ENCODE measurements at regions not wholly inside any gene's neighbourhood (a gene's known extent, or its start where the extent isn't known, plus 50 kb on each side); places are given as distances from the start of the nearest gene placed in this dataset.
"Not testable (repeated sequence)": the region's sequence is repeated elsewhere in the genome, so short reads cannot be mapped to it uniquely, and the experiment has no call there.

DNA sequence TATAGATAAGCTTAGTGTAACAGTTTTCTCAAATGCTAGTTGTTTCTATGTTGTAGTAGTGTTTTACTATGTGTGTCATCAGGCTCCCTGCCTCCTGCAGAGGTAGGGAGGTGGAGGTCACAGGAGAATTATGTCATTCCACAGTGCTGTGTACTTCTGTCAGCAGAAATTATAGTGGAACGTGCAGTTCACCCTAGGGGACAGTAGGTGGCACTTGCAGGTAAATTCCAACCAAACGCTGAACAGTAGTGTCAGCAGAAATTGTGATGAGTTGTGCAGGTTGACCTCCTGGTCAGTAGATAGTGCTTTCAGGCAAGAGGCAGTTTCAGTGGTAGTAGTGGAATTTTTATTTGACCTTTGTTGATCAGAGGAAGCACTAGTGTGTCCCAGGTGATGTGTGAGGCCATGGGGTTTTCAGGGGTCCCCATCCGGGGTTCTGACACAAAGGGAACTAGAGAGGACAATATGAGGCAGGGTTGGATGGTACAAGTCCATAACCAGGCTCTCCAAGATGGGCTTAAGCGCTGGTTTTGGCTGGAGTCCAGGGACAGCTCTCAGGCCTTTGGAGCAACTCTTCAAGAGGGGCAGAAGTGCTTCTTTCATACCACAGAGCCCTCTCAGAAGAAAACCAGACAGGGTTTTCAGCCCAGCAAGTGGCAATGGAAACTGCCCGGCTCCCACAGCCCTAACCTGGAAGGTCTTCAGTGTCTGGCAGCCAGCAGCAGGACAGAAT lies 402.9 kb downstream of the CYLC2 start:
- DNase-seq (ENCODE audit: low read depth) = no peak

DNA sequence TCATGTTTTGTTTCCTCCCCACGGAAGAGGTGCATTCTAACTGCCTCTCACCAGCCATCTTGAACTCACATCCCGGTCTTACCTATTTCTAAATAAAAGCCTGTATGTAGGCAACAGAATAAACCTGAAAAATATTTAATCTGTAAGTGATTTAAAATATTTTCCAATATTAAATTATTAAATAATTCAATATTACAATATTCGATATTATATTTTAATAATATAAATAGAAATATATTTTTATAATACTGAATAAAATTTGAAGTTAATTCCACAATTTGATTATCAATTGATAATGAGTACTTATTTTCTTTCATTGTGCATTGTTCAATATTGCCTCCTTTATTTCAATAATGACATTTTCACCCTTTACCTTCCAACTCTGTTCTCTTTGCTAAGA lies 404.4 kb downstream of the CYLC2 start:
- DNase-seq (ENCODE audit: low read depth) = no peak

DNA sequence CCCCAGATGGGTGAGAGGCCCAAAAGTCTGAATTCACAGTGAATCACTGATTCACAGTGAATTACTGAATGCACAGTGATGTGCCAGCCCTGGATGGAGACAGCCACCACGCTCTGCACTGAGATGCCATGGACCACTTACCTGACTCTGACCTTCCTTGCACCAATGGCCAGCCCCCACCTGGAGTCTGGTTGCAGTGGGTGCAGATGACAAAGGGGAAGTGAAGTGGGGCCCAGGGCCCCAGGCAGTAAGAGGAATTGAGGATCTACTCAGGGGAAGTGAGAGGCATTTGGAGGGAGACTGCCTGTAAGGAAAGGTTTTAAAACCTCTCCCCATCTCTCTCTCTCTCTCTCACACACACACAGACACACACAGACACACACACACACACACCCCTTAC lies 412.1 kb downstream of the CYLC2 start:
- no peak for DNase-seq (ENCODE audit: low read depth)

DNA sequence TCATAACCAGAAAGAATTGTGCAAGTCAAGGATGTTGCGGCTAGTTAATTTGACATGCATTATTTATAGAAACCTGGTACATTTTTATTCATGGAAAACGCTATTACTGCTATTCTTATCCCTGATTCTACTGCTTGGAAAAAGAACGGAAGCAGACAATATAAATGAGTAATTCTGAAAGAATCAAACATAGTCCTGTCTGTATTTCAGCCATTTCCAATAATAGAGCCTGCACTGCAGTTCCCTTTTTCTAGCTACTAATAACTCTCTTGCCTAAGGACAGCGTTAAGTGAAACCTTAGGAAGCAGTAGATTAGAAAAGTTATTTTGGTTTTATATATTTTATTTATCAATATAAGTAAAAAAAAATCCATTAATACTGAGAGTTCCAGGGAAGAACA lies 414.9 kb downstream of the CYLC2 start:
- no peak for DNase-seq (ENCODE audit: low read depth)

DNA sequence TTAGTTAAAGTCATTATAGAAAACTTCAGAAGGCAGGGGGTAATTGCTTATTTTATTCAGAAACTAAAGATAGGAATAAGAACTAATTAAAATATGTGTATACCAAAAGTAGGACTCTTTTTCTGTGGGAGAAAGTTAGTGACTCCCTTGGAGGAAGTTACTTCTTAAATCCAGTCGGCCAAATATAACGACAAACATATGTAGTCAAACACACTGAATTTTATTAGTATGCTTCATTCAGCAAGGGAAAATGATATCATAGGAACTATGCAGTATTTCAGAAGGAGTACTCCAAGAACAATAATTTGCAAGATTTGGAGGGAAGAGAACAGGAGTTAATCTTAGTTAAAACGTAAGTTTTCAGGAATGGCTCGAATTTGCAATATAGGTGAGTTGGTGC lies 432.6 kb downstream of the CYLC2 start:
- DNase-seq (ENCODE audit: low read depth) = no peak

DNA sequence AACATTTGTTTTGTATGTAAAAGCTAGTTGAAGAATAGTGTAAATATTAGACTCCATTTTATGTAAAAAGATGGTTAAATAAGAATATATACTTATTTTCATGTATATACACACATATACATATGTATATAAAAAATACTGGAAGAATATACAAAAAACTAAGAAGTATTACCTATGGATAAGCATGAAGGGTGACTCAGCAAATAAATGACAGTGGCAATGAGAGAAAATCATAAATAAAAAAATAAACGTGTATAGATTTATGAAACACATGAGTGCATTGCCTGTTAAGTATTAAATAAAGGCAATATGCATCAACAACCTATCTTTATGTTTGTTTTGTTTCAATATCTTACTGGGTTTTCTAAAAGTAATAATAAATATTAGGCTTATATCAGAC lies 435.3 kb downstream of the CYLC2 start:
- DNase-seq (ENCODE audit: low read depth) = no peak

DNA sequence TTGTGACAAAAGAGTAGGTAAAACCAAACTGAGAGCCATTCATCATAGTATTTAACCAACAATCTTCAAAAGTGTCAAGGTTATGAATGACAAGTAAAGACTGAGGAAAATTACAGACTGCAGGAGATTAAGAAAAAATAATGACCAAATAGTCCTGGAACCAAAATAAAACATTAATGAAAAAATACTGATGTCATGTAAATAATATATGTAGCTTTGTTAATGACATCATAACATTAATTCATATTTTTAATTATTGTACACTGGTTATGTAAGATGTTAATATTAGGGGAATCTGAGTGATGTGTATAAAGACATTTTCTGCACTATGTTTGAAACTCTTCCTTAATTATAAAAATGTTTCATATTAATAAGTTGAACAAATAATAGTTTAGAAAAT lies 436.7 kb downstream of the CYLC2 start:
- no peak for DNase-seq (ENCODE audit: low read depth)

DNA sequence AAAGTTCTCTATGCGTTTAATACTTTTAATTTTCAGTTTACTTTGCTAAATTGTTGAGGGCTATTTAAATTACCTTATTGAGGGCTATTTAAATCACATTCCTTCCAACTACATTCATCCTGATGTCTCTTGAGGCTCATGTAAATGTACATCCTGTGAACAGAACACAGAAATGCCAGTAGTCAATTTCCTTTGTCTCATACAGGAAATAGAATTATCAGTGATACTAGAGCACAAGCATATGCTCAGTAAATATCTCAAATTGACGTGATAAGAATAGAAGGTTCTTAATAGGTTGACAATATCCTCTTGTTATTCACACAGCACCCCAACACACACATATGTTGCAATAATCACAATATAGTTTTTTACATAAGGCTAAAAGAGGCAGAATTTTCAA lies 449.0 kb downstream of the CYLC2 start:
- DNase-seq (ENCODE audit: low read depth) = no peak

DNA sequence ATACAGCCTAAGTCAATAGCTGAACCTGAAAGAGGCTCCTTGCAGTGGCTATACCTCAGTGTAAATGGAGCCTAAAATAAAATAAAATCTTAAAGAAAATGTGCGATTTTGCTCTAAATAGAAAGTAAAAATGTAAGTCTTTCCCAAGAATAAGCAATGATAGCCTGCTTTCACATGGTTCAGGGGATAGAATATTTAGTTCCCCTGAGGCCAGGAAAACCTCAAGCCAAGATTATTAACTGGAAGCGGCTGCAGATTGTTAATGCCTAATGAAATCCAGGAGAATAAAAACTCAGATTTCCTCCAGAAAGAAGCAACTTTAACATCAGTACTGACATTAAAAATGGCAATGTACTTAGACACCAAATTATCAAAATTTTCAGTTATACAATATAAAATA lies 463.7 kb downstream of the CYLC2 start:
- no peak for DNase-seq (ENCODE audit: low read depth)

DNA sequence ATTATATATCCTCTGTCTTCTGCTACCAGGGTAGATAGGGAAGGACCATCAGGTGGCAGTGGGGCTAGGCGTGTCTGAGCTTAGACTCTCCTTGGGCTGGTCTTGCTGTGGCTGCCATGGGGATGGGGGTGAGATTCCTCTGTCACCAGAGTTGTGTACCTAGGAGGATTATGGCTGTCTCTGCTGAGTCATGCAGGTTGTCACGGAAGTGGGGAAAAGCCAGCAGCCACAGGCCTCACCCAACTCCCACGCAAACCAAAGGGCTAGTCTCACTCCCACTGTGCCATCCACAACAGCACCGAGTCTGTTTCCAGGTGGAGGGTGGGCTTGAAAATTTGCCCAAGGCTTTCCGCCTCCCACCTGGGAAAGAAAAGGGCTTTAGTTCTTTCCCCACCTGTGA lies 476.1 kb downstream of the CYLC2 start:
- no peak for DNase-seq (ENCODE audit: low read depth)

DNA sequence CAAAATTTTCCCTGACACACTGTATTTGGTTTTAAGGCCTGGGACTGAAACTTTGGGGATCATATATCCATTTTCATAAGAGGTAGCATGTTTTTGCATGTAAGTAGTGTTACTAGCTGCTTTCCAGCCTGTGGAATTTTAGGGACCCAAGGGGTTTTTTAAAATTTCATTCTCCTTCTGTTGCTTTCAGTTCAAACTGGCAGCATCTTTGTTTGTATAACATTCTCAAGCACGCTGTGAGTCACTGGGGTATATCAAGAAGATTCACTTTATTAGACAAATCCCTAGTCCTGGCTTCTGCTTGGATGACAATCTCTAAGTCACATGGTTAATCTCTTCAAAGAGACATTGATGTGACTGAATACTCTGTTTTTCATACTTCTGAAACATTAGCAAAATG lies 479.0 kb downstream of the CYLC2 start:
- DNase-seq (ENCODE audit: low read depth) = no peak

DNA sequence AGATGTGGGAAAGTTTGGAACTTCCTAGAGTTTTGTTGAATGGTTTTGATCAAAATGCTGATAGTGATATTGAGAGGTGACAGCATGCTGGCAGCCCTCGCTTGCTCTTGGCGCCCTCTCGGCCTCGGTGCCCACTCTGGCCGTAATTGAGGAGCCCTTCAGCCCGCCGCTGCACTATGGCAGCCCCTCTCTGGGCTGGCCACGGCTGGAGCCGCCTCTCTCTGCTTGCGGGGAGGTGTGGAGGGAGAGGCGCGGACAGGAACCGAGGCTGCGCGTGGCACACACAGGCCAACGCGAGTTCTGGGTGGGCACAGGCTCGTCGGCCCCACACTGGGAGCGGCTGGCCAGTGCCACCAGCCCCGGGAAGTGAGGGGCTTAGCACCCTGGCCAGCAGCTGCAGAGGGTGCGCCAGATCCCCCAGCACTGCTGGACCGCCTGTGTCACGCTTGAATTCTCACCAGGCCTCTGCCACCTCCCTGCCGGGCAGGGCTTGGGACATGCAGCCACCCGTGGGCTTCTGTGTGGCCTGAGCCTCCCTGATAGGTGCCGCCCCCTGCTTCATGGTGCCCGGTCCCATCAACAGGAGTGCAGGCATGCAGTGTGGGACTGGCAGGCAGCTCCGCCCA lies 488.5 kb downstream of the CYLC2 start:
- DNase-seq (ENCODE audit: low read depth) = no peak

DNA sequence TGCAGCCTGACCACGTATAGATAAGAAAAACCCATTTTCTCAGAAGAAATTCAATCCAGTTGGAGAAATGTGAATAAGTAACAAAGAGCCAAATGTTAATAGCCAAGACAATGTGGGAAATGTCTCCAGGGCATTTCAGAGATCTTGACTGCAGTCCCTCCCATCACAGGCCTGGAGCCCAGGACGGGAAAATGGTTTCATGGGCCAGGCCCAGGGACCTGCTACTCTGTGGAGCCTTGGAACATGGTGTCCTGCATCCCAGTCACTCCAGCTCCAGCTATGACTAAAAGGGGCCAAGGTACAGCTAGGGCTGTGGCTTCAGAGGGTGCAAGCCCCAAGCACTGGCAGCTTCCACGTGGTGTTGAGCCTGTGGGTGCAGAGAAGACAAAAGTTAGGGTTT lies 490.0 kb downstream of the CYLC2 start:
- no peak for DNase-seq (ENCODE audit: low read depth)

DNA sequence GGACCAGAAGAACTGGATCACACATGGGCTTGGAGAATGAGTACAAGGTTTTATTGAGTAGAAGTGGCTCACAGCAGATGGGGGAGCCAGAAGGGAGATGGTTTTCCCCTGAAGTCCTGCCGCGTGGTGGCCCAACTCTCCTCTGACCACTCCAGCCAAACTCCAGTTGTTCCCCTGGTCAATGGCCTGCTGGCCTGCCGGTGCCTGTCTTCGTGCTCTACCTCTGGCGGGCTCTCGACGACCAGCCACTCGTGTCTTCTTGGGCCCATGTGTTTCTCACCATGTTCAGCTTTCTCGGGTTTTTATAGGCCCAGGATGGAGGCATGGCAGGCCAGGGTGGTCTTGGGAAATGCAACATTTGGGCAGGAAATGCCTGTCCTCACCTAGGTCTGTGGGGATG lies 519.6 kb downstream of the CYLC2 start:
- DNase-seq (ENCODE audit: low read depth) = no peak

DNA sequence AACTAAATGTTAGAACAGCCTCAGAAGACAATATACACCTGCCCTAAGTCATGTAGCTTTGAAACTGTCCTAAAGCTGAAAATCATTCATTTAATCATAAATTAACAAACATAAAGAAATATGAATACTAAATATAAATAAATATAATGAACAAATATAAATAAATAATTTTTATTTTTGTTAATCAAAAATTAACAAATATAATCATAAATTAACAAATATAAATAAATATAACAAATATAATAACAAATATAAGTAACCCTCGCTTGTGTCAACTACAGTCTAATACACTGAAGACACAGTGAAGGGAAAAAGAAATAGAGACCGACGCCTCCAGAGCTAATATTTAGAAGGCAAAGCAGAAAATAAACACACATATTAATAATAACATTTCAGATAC lies 527.3 kb downstream of the CYLC2 start:
- DNase-seq (ENCODE audit: low read depth) = no peak

DNA sequence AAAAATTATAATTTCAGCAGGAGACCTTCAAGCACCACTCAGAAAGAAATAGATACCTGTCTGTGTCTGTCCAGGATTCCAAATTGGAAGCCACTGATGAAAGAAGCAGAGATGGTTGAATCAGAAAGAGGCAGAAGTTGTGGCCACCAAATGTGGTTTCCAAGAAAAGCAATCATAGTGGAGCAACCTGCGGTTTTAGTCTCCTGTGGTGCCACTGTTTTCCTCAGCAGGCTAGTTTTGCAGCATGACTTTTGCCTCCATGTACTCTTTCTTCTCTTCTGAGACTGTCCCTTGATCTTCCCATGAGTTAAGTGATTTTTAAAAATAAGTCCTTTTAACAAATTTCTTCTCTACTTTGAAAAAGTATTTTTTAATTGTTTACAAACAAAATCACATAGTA lies 535.8 kb downstream of the CYLC2 start:
- no peak for DNase-seq (ENCODE audit: low read depth)

DNA sequence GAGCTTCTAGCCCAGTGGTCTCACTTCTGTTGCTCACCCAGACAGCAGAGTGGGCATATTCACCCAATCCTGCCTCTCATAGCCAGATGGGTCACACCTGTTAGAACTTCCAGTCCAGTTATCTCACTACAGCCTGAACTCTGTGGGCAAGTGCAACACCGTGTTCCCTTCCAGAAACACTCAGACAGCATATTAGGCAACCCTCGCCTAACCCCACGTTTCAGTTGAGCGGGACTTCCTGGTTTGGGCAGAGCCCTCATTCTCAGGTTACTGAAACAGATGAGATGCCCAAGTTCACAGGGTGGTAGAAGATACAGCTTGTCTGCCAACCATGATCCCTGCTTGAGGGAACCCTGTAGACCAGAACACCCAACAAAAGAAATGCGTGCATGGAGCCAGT lies 538.2 kb downstream of the CYLC2 start:
- no peak for DNase-seq (ENCODE audit: low read depth)

DNA sequence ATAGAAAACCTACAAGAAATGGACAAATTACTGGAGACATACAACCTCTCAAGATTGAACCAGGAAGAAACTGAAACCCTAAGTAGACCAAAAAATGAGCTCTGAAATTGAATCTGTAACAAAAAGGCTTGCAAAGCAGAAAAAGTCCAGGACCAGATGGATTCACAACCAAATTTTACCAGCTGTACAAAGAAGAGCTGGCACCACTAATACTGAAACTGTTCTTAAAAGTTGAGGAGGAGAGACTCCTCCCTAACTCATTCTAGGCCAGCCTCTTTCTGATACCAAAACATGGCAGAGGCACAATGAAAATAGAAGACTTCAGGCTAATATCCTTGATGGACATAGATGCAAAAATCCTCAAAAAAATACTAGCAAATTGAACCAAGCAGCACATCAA lies 542.3 kb downstream of the CYLC2 start:
- no peak for DNase-seq (ENCODE audit: low read depth)

DNA sequence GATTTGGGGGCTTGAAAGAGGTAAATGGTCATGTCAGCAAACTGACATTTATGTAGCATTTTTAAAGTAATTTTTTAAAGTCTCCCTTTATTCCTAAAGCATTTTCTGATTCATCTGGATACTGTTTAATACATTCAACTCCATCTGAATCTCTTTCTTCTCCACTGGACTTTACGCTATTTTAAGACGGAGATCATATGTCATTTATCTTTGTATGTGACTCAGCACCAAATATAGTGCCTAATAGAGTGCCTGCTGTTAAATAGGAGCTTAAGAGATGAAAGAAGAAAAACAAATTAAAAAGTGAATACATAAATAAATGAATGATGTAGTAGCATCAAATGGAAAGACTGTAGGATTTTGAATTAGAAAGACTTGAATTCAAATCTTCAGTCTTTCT lies 548.8 kb upstream of the SMC2 start:
- DNase-seq (ENCODE audit: low read depth) = no peak

DNA sequence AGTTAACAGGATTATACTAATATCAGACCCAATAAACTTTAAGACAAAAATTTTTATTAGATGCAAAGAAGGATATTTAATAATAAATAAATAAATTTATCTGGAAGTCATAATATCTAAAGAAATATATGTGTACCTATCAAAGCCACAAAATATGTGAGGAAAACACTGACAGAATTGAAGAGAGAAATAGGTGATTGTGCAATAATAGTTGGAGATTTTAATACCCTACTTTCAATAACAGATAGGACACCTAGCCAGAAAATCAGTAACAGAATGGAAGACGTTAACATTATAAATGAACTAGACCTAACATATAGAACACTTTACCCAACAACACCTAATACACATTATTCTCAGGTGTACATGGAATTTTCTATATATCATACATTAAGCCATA lies 541.4 kb upstream of the SMC2 start:
- DNase-seq (ENCODE audit: low read depth) = no peak

DNA sequence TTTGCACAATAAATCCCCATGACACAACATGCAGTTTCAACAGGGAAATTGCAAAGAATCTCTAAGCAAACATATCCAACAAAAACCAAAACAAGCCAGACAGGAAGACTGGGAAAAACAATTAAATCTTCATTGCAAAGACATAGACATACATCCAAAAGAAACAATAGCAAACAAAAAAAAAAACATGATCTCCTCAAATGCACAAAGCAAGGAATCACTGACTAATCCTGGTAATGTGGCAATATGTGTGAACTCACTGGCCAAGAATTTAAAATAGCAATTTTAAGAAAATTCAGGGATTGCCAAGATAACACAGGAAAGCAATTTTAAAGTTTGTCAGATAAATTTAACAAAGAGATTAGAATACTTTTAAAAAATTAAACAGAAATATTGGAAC lies 520.1 kb upstream of the SMC2 start:
- no peak for DNase-seq (ENCODE audit: low read depth)

DNA sequence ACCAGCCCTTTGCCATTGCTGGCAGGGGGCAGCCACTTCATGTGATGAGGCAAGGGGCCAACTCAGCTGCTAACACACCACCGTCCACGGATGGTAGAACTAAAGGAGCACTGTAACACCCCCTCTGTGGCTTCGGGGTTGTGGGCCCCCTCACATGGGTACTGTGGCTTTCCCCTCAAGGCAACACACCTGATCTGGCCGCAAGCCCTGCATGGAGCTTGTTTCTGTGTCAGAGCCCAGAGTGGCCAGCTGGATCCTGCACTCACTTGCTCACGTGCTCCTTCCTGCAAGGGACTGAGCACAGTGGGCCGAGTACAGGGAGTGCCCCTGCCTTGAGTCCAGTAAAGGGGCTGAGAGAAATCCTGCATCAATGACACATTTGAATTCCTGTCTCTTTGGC lies 507.4 kb upstream of the SMC2 start:
- no peak for DNase-seq (ENCODE audit: low read depth)

DNA sequence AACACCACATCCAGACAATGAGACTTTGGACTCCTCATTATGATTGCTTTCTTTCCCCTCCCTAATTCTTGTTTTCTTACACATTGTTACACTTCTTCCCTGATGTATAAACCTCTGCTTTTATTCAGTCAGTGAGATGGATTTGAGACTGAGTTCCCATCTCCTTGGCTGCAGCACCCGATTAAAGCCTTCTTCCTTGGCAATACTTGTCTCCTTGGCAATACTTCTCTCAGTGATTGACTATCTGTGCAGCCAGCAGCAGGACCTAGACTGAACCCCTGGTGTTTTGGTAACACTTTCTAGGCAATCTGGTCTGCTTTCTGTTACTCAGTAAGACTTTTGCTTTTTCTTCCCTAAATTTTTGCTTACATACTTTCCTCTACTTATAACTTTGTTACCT lies 492.8 kb upstream of the SMC2 start:
- DNase-seq (ENCODE audit: low read depth) = no peak

DNA sequence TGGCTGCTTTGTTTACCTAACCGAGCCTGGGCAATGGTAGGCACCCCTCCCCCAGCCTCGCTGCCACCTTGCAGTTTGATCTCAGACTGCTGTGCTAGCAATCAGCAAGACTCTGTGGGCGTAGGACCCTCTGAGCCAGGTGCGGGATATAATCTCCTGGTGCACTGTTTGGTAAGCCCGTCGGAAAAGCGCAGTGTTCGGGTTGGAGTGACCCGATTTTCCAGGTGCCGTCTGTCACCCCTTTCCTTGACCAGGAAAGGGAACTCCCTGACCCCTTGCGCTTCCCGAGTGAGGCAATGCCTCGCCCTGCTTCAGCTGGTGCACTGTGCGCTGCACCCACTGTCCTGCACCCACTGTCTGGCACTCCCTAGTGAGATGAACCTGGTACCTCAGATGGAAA lies 482.2 kb upstream of the SMC2 start:
- not testable (repeated sequence) for DNase-seq (ENCODE audit: low read depth)
